OCI-LY7 (cell line): ENCODE measurements at regions not wholly inside any gene's neighbourhood (a gene's known extent, or its start where the extent isn't known, plus 50 kb on each side); places are given as distances from the start of the nearest gene placed in this dataset.

Source experiments
- BruUV-seq: library from RNA; stranded (reverse); fragments of 400-500 nt; replicated peaks from 2 replicates; lab custom pipeline; 2021; lab: Mats Ljungman, UMichigan
- CTCF ChIA-PET: fragments of 300-600 bp; sonication (Branson Sonifier 250); formaldehyde crosslinking; loops from one replicate; lab custom pipeline; 2022; ENCODE audit warnings: antibody characterized with exemption; ENCODE audit not compliant: unreplicated experiment; lab: Charles Lee
- POLR2A ChIA-PET: fragments of 300-600 bp; sonication (Branson Sonifier 250); formaldehyde crosslinking; loops from one replicate; lab custom pipeline; 2022; ENCODE audit warnings: antibody characterized with exemption; lab: Charles Lee
- DNase-seq: peaks from one replicate; pipeline ENCODE4 v3.0.0-alpha.2; 2015; ENCODE audit warnings: low spot score
- H2AFZ ChIP-seq: fragments of 200-600 bp; sonication (generic), shearing (Covaris generic); 2 replicates; pipeline ENCODE4 v1.6.1; 2014; ENCODE audit warnings: mild to moderate bottlenecking, antibody characterized with exemption, low read length, moderate library complexity
- H3K27ac ChIP-seq: fragments of 200-600 bp; sonication (generic); 2 replicates; pipeline ENCODE4 v1.5.1; 2014; ENCODE audit warnings: mixed run types, low read depth, mild to moderate bottlenecking, moderate library complexity, low read length, inconsistent platforms; ENCODE audit not compliant: poor library complexity, severe bottlenecking
- H3K36me3 ChIP-seq: fragments of 200-600 bp; sonication (generic); 2 replicates; pipeline ENCODE4 v1.6.1; 2014; ENCODE audit warnings: mild to moderate bottlenecking, antibody characterized with exemption, low read length, moderate library complexity, mixed read lengths; ENCODE audit not compliant: insufficient read depth
- H3K4me1 ChIP-seq: fragments of 200-600 bp; sonication (generic); 2 replicates; pipeline ENCODE4 v1.5.1; 2014; ENCODE audit warnings: mild to moderate bottlenecking, low read length; ENCODE audit not compliant: insufficient read depth, poor library complexity, severe bottlenecking
- H3K4me2 ChIP-seq: fragments of 200-600 bp; sonication (generic); 2 replicates; pipeline ENCODE4 v1.6.1; 2014; ENCODE audit warnings: mild to moderate bottlenecking, low read length
- H3K4me3 ChIP-seq: fragments of 200-600 bp; sonication (generic); 2 replicates; pipeline ENCODE4 v1.5.1; 2014; ENCODE audit warnings: mild to moderate bottlenecking, low read depth, low read length; ENCODE audit not compliant: poor library complexity, severe bottlenecking
- H3K79me2 ChIP-seq: fragments of 200-600 bp; sonication (generic); 2 replicates; pipeline ENCODE4 v1.6.1; 2016; ENCODE audit warnings: low read depth, mild to moderate bottlenecking, low read length, moderate library complexity, mixed read lengths; ENCODE audit not compliant: insufficient read depth
- H3K9me2 ChIP-seq: fragments of 200-600 bp; sonication (generic); 2 replicates; pipeline ENCODE4 v1.6.1; 2016; ENCODE audit warnings: mild to moderate bottlenecking, low read length, mixed read lengths; ENCODE audit not compliant: insufficient read depth
- H3K9me3 ChIP-seq: fragments of 200-600 bp; sonication (generic); 2 replicates; pipeline ENCODE4 v1.6.1; 2014; ENCODE audit warnings: mild to moderate bottlenecking, mixed run types, low read length, mixed read lengths
- H4K20me1 ChIP-seq: fragments of 200-600 bp; sonication (generic); 2 replicates; pipeline ENCODE4 v1.6.1; 2014; ENCODE audit warnings: mild to moderate bottlenecking, antibody characterized with exemption, low read length, moderate library complexity, mixed read lengths; ENCODE audit not compliant: insufficient read depth
- EZH2phosphoT487 ChIP-seq: fragments of 200-600 bp; sonication (generic); IDR thresholded peaks from 2 replicates; pipeline ENCODE4 v1.6.1; 2018; ENCODE audit warnings: low read depth, borderline replicate concordance, mild to moderate bottlenecking, mixed run types, antibody characterized with exemption, low read length, moderate library complexity, mixed read lengths
- intact Hi-C: fragments of 100-400 bp; cut with micrococcal nuclease; formaldehyde crosslinking; loops from one replicate; pipeline ENCODE4 v1.10.0; 2022; ENCODE audit not compliant: unreplicated experiment
- TF ChIP-seq, protein P1 (sequence below): fragments of 200-600 bp; sonication (generic); conservative IDR thresholded peaks from 2 replicates; pipeline ENCODE4 v1.5.1; 2014; ENCODE audit warnings: mild to moderate bottlenecking, antibody characterized with exemption, low read length, moderate library complexity, mixed read lengths

DNA sequence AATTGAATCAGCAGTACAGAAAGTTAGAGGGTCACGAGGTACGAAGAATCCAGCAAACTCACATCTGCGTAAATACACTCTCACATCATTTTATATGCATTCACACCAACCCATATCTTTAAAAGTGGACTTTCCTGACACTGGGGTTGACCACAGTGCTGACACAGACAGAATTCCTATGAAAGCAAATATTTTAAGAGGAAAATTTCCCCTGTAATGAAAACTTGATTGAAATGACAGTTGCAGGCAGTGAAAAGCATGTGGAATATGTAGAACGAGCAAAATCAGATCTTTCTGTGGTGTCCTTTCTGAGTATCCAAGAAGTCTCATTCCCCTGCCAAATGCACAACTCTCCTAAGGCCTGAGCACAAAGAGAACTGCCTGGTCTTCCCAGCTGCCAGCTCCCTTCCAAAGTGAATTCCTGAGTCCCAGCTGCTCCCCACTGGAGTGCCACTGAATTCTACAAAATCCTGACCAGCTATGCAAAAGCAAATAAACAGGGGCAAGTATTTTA, 50.5 kb upstream of the FAM9C start:
- Histone ChIP-seq H3K9me2 (no peaks in the 10 kb centered on the region), H3K9me3 (no peaks in the 10 kb centered on the region), H3K36me3 (no peaks in the 10 kb centered on the region; the same call in 1 of the 2 replicates), H4K20me1 (no peaks in the 10 kb centered on the region), H2AFZ (no peak overlapping the region), H3K4me3 (no peak overlapping the region), H3K79me2 (no peaks in the 10 kb centered on the region), H3K4me2 (no peak overlapping the region), H3K27ac (no peak overlapping the region), H3K4me1 (peaks cover 31% of the 10 kb centered on the region)
- TF ChIP-seq EZH2phosphoT487 = no peak
- TF ChIP-seq, protein P1, sequence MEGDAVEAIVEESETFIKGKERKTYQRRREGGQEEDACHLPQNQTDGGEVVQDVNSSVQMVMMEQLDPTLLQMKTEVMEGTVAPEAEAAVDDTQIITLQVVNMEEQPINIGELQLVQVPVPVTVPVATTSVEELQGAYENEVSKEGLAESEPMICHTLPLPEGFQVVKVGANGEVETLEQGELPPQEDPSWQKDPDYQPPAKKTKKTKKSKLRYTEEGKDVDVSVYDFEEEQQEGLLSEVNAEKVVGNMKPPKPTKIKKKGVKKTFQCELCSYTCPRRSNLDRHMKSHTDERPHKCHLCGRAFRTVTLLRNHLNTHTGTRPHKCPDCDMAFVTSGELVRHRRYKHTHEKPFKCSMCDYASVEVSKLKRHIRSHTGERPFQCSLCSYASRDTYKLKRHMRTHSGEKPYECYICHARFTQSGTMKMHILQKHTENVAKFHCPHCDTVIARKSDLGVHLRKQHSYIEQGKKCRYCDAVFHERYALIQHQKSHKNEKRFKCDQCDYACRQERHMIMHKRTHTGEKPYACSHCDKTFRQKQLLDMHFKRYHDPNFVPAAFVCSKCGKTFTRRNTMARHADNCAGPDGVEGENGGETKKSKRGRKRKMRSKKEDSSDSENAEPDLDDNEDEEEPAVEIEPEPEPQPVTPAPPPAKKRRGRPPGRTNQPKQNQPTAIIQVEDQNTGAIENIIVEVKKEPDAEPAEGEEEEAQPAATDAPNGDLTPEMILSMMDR = no peak
- DNase-seq = no peak
- no TSS peak for BruUV-seq
- intact Hi-C loops = no loop called here
- ChIA-PET CTCF (no interaction called here), POLR2A (interaction anchor here (1.0 kb wide), 1 partner anchor 23 kb away, joined by 4 read pairs; no protein-coding TSS in a partner anchor)

GRCh38 chrX:13094374-13094773, 50.0 kb upstream of the FAM9C start:
- intact Hi-C loops = no loop called here
- H3K9me2 ChIP-seq = no peaks in the 10 kb centered on the region
- POLR2A ChIA-PET = interaction anchor here (1.0 kb wide), 1 partner anchor 23 kb away, joined by 4 read pairs; no protein-coding TSS in a partner anchor
- no peak overlapping the region for H2AFZ ChIP-seq
- H3K79me2 ChIP-seq = no peaks in the 10 kb centered on the region
- DNase-seq = no peak
- H4K20me1 ChIP-seq = no peaks in the 10 kb centered on the region
- no peaks in the 10 kb centered on the region; the same call in 1 of the 2 replicates for H3K36me3 ChIP-seq
- H3K4me3 ChIP-seq = no peak overlapping the region
- CTCF ChIA-PET = no interaction called here
- no TSS peak for BruUV-seq
- TF ChIP-seq, protein P1 = no peak
- TF ChIP-seq EZH2phosphoT487 = no peak
- no peak overlapping the region for H3K4me2 ChIP-seq
- peaks cover 36% of the 10 kb centered on the region for H3K4me1 ChIP-seq
- H3K9me3 ChIP-seq = no peaks in the 10 kb centered on the region
- H3K27ac ChIP-seq = no peak overlapping the region
